ENCODE measurements at regions not wholly inside any gene's neighbourhood (a gene's known extent, or its start where the extent isn't known, plus 50 kb on each side); places are given as distances from the start of the nearest gene placed in this dataset.

DNA sequence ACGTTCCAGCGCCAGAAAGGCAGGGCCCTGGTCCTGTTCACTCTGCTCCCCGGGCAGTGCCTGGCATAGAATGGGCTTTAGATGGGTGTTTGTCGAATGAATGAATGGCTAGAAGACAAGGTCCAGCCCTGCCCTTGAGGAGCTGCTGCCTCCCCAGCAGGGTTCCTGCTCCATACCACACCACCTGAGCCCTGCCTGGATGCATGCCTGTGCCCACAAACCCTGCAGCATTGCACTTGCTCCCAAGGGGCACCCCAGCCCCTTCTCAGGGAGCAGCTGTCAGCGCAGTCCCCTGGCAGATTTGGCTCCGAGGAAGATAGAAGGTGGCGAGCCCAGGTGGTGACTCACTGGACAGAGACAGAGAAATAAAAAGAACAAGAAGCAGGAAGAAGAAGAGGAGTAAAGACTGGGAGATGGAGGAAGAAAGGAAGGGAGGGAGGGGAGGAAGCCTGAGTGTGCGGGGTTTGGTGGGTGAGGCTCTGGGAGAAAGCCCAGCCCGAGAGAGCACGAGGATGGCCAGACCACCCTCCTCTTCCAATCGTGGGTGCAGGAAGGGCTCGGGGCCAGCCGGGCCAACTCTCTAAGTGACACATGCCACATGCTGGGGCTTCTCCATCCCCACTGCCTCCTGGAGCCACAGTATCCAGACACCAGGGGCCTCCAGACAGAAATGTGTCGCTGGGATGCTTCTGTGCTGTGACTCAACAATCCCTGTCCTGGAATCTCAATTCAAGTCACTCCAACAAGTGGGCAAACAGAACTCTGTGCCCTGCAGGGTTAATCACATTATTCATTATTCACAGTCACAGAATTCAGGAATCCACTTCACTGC is 1474.3 kb downstream of the BRD1 start:
- no peak for TF ChIP-seq EZH2 (IDR thresholded peaks at IDR 0.05; ENCODE audit: insufficient read depth, poor library complexity, severe bottlenecking)
- no peak for TF ChIP-seq EZH2phosphoT487 (IDR thresholded peaks at IDR 0.05; ENCODE audit: insufficient read depth, low read depth)
